Kidney epithelial cell (primary cell): ENCODE measurements at regions not wholly inside any gene's neighbourhood (a gene's known extent, or its start where the extent isn't known, plus 50 kb on each side); places are given as distances from the start of the nearest gene placed in this dataset.

Source experiments
- DNase-seq: peaks from one replicate; pipeline ENCODE4 v3.0.0-alpha.2; 2010; ENCODE audit warnings: low read depth
- H3K27me3 ChIP-seq: 2 replicates; pipeline ENCODE4 v1.6.0; 2011; ENCODE audit warnings: low read length; ENCODE audit not compliant: control insufficient read depth, insufficient read depth
- H3K36me3 ChIP-seq: 2 replicates; pipeline ENCODE4 v1.5.1; 2011; ENCODE audit warnings: low read length; ENCODE audit not compliant: control insufficient read depth, insufficient read depth
- H3K4me3 ChIP-seq: 2 replicates; pipeline ENCODE4 v1.5.1; 2011; ENCODE audit warnings: low read depth, mild to moderate bottlenecking, control low read depth, low read length
- CTCF ChIP-seq: IDR thresholded peaks from 2 replicates; pipeline ENCODE4 v1.5.1; 2011; ENCODE audit warnings: mild to moderate bottlenecking, moderate library complexity, low read length, control low read depth, inconsistent platforms; ENCODE audit not compliant: insufficient read depth, poor library complexity, severe bottlenecking

GRCh38 chr13:50158385-50159165 is 143.3 kb downstream of the KCNRG start:
- Histone ChIP-seq H3K27me3 (no peaks in the 10 kb centered on the region), H3K4me3 (no peak overlapping the region), H3K36me3 (no peaks in the 10 kb centered on the region)
- no peak for DNase-seq
- no peak for TF ChIP-seq CTCF

- Histone ChIP-seq H3K27me3 (no peaks in the 10 kb centered on the region), H3K4me3 (no peak overlapping the region), H3K36me3 (no peaks in the 10 kb centered on the region)
- no peak for DNase-seq
- TF ChIP-seq CTCF: no peak
Observed at GRCh38 chr13:50159607-50160006, 144.4 kb downstream of the KCNRG start.

GRCh38 chr13:50161052-50161451 is 145.8 kb downstream of the KCNRG start:
- no peak for TF ChIP-seq CTCF
- Histone ChIP-seq H3K36me3 (no peaks in the 10 kb centered on the region), H3K4me3 (no peak overlapping the region), H3K27me3 (no peaks in the 10 kb centered on the region)
- DNase-seq: no peak

- Histone ChIP-seq H3K36me3 (no peaks in the 10 kb centered on the region), H3K27me3 (no peaks in the 10 kb centered on the region), H3K4me3 (no peak overlapping the region)
- TF ChIP-seq CTCF: no peak
- DNase-seq: peak; percentile 14
Observed at GRCh38 chr13:50162001-50162400, 146.8 kb downstream of the KCNRG start.

GRCh38 chr13:50162567-50162966 is 147.3 kb downstream of the KCNRG start:
- Histone ChIP-seq H3K4me3 (no peak overlapping the region), H3K27me3 (no peaks in the 10 kb centered on the region), H3K36me3 (no peaks in the 10 kb centered on the region)
- DNase-seq: no peak
- TF ChIP-seq CTCF: no peak
